H1 (cell line): ENCODE measurements at regions not wholly inside any gene's neighbourhood (a gene's known extent, or its start where the extent isn't known, plus 50 kb on each side); places are given as distances from the start of the nearest gene placed in this dataset.

Source experiments
- EZH2 ChIP-seq: fragments of 200-600 bp; sonication (generic); IDR thresholded peaks from 2 replicates; pipeline ENCODE4 v1.7.1; 2012; ENCODE audit warnings: low read depth, mild to moderate bottlenecking, moderate library complexity, low read length, inconsistent platforms; ENCODE audit not compliant: severe bottlenecking
- POLR2AphosphoS5 ChIP-seq: IDR thresholded peaks from 2 replicates; pipeline ENCODE4 v1.6.1; 2011; ENCODE audit warnings: low read depth, low read length

DNA sequence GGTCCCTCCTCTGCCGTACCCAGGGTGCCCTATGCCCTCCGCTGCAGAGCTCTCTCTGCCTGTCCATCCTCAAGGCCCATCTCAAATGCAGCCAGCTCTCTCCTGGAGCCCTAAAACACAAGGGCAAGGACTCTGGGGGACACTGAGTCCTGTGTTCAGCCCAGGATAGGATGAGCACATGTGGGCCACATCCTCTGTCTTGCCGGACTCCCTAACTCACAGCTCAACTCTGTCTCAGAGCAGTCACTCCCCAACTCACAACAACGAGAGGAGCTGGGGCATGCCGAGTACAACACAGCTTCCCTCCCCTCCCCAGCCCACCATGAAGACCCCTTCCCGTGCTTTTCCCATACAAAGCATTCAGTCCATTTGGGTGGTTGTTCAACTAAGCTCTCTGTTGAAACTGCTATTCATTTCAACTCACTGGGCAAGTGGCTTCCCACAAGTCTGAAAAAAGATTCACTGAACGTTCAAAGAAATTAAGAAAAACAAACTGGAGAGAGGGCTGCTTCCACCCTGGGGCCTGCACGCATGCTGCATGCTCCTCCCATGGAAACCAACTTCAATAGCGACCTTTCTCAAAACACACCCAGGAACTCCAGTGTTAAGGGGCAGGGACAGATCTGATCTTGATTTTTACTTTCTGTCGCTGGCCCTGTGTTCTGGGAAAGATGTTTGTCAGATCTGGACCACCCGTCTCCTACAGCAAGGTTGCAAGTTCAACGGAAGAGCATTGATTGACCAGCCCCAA, 124.3 kb upstream of the IGF1R start:
- TF ChIP-seq POLR2AphosphoS5 (no peak), EZH2 (no peak)
